ENCODE measurements at regions not wholly inside any gene's neighbourhood (a gene's known extent, or its start where the extent isn't known, plus 50 kb on each side); places are given as distances from the start of the nearest gene placed in this dataset.

GRCh38 chr11:96530473-96530872 lies 140.7 kb downstream of the JRKL start:
- no peak overlapping the region for H3K56ac ChIP-seq (ENCODE audit: insufficient read length, low read depth, low read length)
- H3K23me2 ChIP-seq (ENCODE audit: insufficient read length, low read depth, low read length, poor library complexity, severe bottlenecking), result no peaks in the 10 kb centered on the region
- no peak for DNase-seq
- H3K14ac ChIP-seq (ENCODE audit: insufficient read depth, low read length), result no peak overlapping the region
- no peak overlapping the region for H2BK15ac ChIP-seq (ENCODE audit: low read depth, low read length)
- H3K9me3 ChIP-seq (ENCODE audit: control insufficient read depth, low read depth, low read length), result no peaks in the 10 kb centered on the region
- peaks cover 8 to 17% of the 10 kb centered on the region in 2 experiments; a peak in 4 of 5 replicates for H3K9me3 Mint-ChIP-seq
- no peak overlapping the region for H3T11ph ChIP-seq (ENCODE audit: low read length)
- TF ChIP-seq, protein P1, sequence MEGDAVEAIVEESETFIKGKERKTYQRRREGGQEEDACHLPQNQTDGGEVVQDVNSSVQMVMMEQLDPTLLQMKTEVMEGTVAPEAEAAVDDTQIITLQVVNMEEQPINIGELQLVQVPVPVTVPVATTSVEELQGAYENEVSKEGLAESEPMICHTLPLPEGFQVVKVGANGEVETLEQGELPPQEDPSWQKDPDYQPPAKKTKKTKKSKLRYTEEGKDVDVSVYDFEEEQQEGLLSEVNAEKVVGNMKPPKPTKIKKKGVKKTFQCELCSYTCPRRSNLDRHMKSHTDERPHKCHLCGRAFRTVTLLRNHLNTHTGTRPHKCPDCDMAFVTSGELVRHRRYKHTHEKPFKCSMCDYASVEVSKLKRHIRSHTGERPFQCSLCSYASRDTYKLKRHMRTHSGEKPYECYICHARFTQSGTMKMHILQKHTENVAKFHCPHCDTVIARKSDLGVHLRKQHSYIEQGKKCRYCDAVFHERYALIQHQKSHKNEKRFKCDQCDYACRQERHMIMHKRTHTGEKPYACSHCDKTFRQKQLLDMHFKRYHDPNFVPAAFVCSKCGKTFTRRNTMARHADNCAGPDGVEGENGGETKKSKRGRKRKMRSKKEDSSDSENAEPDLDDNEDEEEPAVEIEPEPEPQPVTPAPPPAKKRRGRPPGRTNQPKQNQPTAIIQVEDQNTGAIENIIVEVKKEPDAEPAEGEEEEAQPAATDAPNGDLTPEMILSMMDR (conservative IDR thresholded peaks at IDR 0.05), result no peak
- H2BK12ac ChIP-seq (ENCODE audit: insufficient read length, low read depth, low read length), result no peak overlapping the region
- no peaks in the 10 kb centered on the region for H4K20me1 ChIP-seq (ENCODE audit: control insufficient read depth, insufficient read depth, insufficient read length)
- H3K27ac Mint-ChIP-seq, result no peak overlapping the region; a peak in 1 of 7 replicates
- H3K27ac ChIP-seq (ENCODE audit: insufficient read length, low read depth, low read length), result no peak overlapping the region
- H3K9ac ChIP-seq (ENCODE audit: extremely low read depth, insufficient read length, low read length), result no peak overlapping the region
- no peak overlapping the region for H2BK120ac ChIP-seq (ENCODE audit: low read depth, low read length, poor library complexity, severe bottlenecking)
- no peak overlapping the region for H3K4ac ChIP-seq (ENCODE audit: low read depth, low read length)
- no peak overlapping the region for H3K18ac ChIP-seq (ENCODE audit: insufficient read length, low read depth, low read length)
- no peaks in the 10 kb centered on the region for H3K27me3 Mint-ChIP-seq (ENCODE audit: low read depth)
- H4K5ac ChIP-seq (ENCODE audit: insufficient read length, low read depth, low read length), result no peak overlapping the region
- H3K79me2 ChIP-seq (ENCODE audit: insufficient read depth, low read length), result no peaks in the 10 kb centered on the region
- no peak overlapping the region for H2AFZ ChIP-seq (ENCODE audit: low read length)
- no peak overlapping the region for H2AK5ac ChIP-seq (ENCODE audit: insufficient read length, low read length)
- no peaks in the 10 kb centered on the region for H3K4me1 ChIP-seq (ENCODE audit: insufficient read depth, low read length)
- H2BK20ac ChIP-seq (ENCODE audit: low read depth, low read length, poor library complexity, severe bottlenecking), result no peak overlapping the region
- no peak overlapping the region for H4K91ac ChIP-seq (ENCODE audit: insufficient read length, low read depth, low read length)
- WGBS (ENCODE audit: extremely low coverage, insufficient read length, low lambda C conversion rate), result no CpG with 5 or more reads among the region's 1 CpG
- H2BK5ac ChIP-seq (ENCODE audit: insufficient read length, low read length), result no peak overlapping the region
- H4K8ac ChIP-seq (replicated peaks; ENCODE audit: insufficient read length, low read depth, low read length), result no peak overlapping the region
- H3K27me3 ChIP-seq (ENCODE audit: insufficient read depth, low read length), result no peaks in the 10 kb centered on the region
- peaks cover 0 to 12% (median 0%) of the 10 kb centered on the region in 3 experiments; a peak in 2 of 7 replicates for H3K36me3 Mint-ChIP-seq (ENCODE audit: insufficient read depth in 1 of 3, low read depth in 3 of 3)
- no peak overlapping the region for H3K23ac ChIP-seq (ENCODE audit: insufficient read length, low read depth, low read length)
- no peaks in the 10 kb centered on the region for H3K79me1 ChIP-seq (ENCODE audit: insufficient read depth, low read depth, low read length, poor library complexity, severe bottlenecking)
- no peak overlapping the region for H3K4me2 ChIP-seq (ENCODE audit: insufficient read depth, insufficient read length, low read length)
- H3K4me1 Mint-ChIP-seq, result no peaks in the 10 kb centered on the region; a peak in 1 of 4 replicates
- no peak overlapping the region for H3K4me3 Mint-ChIP-seq
